ENCODE measurements at regions not wholly inside any gene's neighbourhood (a gene's known extent, or its start where the extent isn't known, plus 50 kb on each side); places are given as distances from the start of the nearest gene placed in this dataset.

- TF ChIP-seq GTF3C2 (IDR thresholded peaks at IDR 0.05; ENCODE audit: borderline replicate concordance, extremely low read depth, insufficient read length) = no peak
- TF ChIP-seq ZBTB2 (IDR thresholded peaks at IDR 0.05) = peak; percentile 47; the same call in 1 of the 2 replicates
- peak; percentile 35; the same call in 1 of the 2 replicates for TF ChIP-seq CTBP1 (IDR thresholded peaks at IDR 0.05; ENCODE audit: borderline replicate concordance)
- peak; percentile 43 for TF ChIP-seq PKNOX1 (IDR thresholded peaks at IDR 0.05)
- TF ChIP-seq JUND (IDR thresholded peaks at IDR 0.05; ENCODE audit: borderline replicate concordance, low read depth, low read length) = 0 out of 2 replicates have a peak, but pooled peaks have one; percentile 12
- TF ChIP-seq JUND (tag; IDR thresholded peaks at IDR 0.05; ENCODE audit: borderline replicate concordance, low read depth, low read length) = no peak; the same call in 2 of the 3 replicates
- TF ChIP-seq SMARCB1 (IDR thresholded peaks at IDR 0.05; ENCODE audit: insufficient read length, low read depth) = no peak
- no peak for TF ChIP-seq ARHGAP35 (IDR thresholded peaks at IDR 0.05; ENCODE audit: partially characterized antibody)
- TF ChIP-seq RERE (CRISPR knock-in tag; IDR thresholded peaks at IDR 0.05; ENCODE audit: borderline replicate concordance) = no peak
- peak; percentile 86 for TF ChIP-seq ARID1B (IDR thresholded peaks at IDR 0.05)
- no peak for TF ChIP-seq ZNF124 (CRISPR knock-in tag; IDR thresholded peaks at IDR 0.05)
- peak in 1 of 2 experiments; percentile 44; a peak in 1 of 4 replicates for TF ChIP-seq TBL1XR1 (IDR thresholded peaks at IDR 0.05; ENCODE audit: low read length in 2 of 2)
- TF ChIP-seq NFIX (CRISPR knock-in tag; IDR thresholded peaks at IDR 0.05; ENCODE audit: low read depth) = no peak
- TF ChIP-seq E2F4 (CRISPR knock-in tag; IDR thresholded peaks at IDR 0.05; ENCODE audit: low read depth) = no peak
- TF ChIP-seq ZSCAN29 (IDR thresholded peaks at IDR 0.05) = no peak
- TF ChIP-seq DMBX1 (CRISPR knock-in tag; IDR thresholded peaks at IDR 0.05; ENCODE audit: borderline replicate concordance) = no peak
Measured at GRCh38 chr1:227378871-227379554, 60.7 kb upstream of the CDC42BPA start (continued).
